GM23338 (cell line): ENCODE measurements at regions not wholly inside any gene's neighbourhood (a gene's known extent, or its start where the extent isn't known, plus 50 kb on each side); places are given as distances from the start of the nearest gene placed in this dataset.

ENCODE experiments used
- ATAC-seq: fragments of 200-7000 bp; cut with Tn5 transposase; 3 replicates; pipeline ENCODE4 v1.9.1; 2020
- DNase-seq: peaks from one replicate; pipeline ENCODE4 v3.0.0-alpha.2; 2015; ENCODE audit warnings: low spot score
- H2AFZ ChIP-seq: fragments of 200-600 bp; sonication (generic); 2 replicates; pipeline ENCODE4 v1.8.0; 2016; ENCODE audit warnings: antibody characterized with exemption, mild to moderate bottlenecking, moderate library complexity
- H3F3A ChIP-seq: fragments of 200-600 bp; sonication (generic); replicated peaks from 2 replicates; pipeline ENCODE4 v1.8.0; 2017; ENCODE audit warnings: antibody characterized with exemption, mixed run types, low read depth
- H3K27ac ChIP-seq: fragments of 200-600 bp; sonication (generic); 2 replicates; pipeline ENCODE4 v1.6.1; 2016; ENCODE audit warnings: low read depth
- H3K27me3 ChIP-seq: fragments of 200-600 bp; sonication (generic); 2 replicates; pipeline ENCODE4 v1.8.0; 2016; ENCODE audit warnings: mild to moderate bottlenecking, mixed run types, moderate library complexity; ENCODE audit not compliant: insufficient read depth
- H3K36me3 ChIP-seq: fragments of 200-600 bp; sonication (generic); 2 replicates; pipeline ENCODE4 v1.8.0; 2016; ENCODE audit warnings: mild to moderate bottlenecking; ENCODE audit not compliant: insufficient read depth
- H3K4me1 ChIP-seq: fragments of 200-600 bp; sonication (generic); 2 replicates; pipeline ENCODE4 v1.8.0; 2016; ENCODE audit warnings: mild to moderate bottlenecking, moderate library complexity; ENCODE audit not compliant: insufficient read depth
- H3K4me2 ChIP-seq: fragments of 200-600 bp; sonication (generic); 2 replicates; pipeline ENCODE4 v1.7.1; 2017; ENCODE audit warnings: mixed run types
- H3K4me3 ChIP-seq: fragments of 200-600 bp; sonication (generic); 2 replicates; pipeline ENCODE4 v1.6.1; 2016; ENCODE audit warnings: mixed run types
- H3K79me2 ChIP-seq: fragments of 200-600 bp; sonication (generic); replicated peaks from 2 replicates; pipeline ENCODE4 v1.8.0; 2017; ENCODE audit warnings: mild to moderate bottlenecking; ENCODE audit not compliant: insufficient read depth
- H3K9me2 ChIP-seq: fragments of 200-600 bp; sonication (generic); 2 replicates; pipeline ENCODE4 v1.8.0; 2017; ENCODE audit not compliant: insufficient read depth
- H4K20me1 ChIP-seq: fragments of 200-600 bp; sonication (generic); replicated peaks from 2 replicates; pipeline ENCODE4 v1.8.0; 2017; ENCODE audit warnings: mild to moderate bottlenecking; ENCODE audit not compliant: insufficient read depth
- H3K27ac Mint-ChIP-seq: 2 replicates; pipeline ENCODE4 v1.8.0; 2020; ENCODE audit warnings: inconsistent platforms, mild to moderate bottlenecking, moderate library complexity, mixed read lengths
- H3K27me3 Mint-ChIP-seq: 3 replicates; pipeline ENCODE4 v1.8.0; 2022; ENCODE audit warnings: low read depth, mild to moderate bottlenecking, moderate library complexity, mixed read lengths, inconsistent platforms; ENCODE audit not compliant: insufficient read depth, poor library complexity
- H3K36me3 Mint-ChIP-seq: 3 replicates; pipeline ENCODE4 v1.8.0; 2021; ENCODE audit warnings: low read depth, mild to moderate bottlenecking, inconsistent platforms, moderate library complexity, mixed read lengths
- H3K4me1 Mint-ChIP-seq: 3 replicates; pipeline ENCODE4 v1.8.0; 2020; ENCODE audit warnings: mild to moderate bottlenecking, inconsistent platforms, mixed read lengths
- H3K4me3 Mint-ChIP-seq: 3 replicates; pipeline ENCODE4 v1.8.0; 2021; ENCODE audit warnings: moderate library complexity, mild to moderate bottlenecking, inconsistent platforms, mixed read lengths
- H3K9me3 Mint-ChIP-seq: 3 replicates; pipeline ENCODE4 v1.8.0; 2020; ENCODE audit warnings: moderate library complexity, mild to moderate bottlenecking, inconsistent platforms, mixed read lengths
- CREB1 ChIP-seq: fragments of 250-450 bp; sonication (Bioruptor Pico); IDR thresholded peaks from 2 replicates; pipeline ENCODE4 v1.5.0; 2020; ENCODE audit warnings: low read depth, mild to moderate bottlenecking, moderate library complexity
- EZH2 ChIP-seq: fragments of 200-600 bp; sonication (generic); IDR thresholded peaks from one replicate; pipeline ENCODE4 v1.8.0; 2017; ENCODE audit warnings: antibody characterized with exemption, mild to moderate bottlenecking, low read depth; ENCODE audit not compliant: unreplicated experiment
- EZH2phosphoT487 ChIP-seq: fragments of 200-600 bp; sonication (generic); IDR thresholded peaks from one replicate; pipeline ENCODE4 v1.8.1; 2018; ENCODE audit warnings: antibody characterized with exemption; ENCODE audit not compliant: unreplicated experiment
- JUNB ChIP-seq: IDR thresholded peaks from one replicate; pipeline ENCODE4 v1.6.1; 2016; ENCODE audit warnings: antibody characterized with exemption; ENCODE audit not compliant: unreplicated experiment
- NANOG ChIP-seq: IDR thresholded peaks from 2 replicates; pipeline ENCODE4 v1.6.1; 2016; ENCODE audit warnings: antibody characterized with exemption, borderline replicate concordance
- POLR2AphosphoS5 ChIP-seq: IDR thresholded peaks from 2 replicates; pipeline ENCODE4 v1.6.1; 2016; ENCODE audit warnings: antibody characterized with exemption, low read depth
- ZNF114 ChIP-seq: fragments of 250-450 bp; sonication (Bioruptor Pico); IDR thresholded peaks from 2 replicates; pipeline ENCODE4 v1.5.0; 2020; ENCODE audit warnings: mild to moderate bottlenecking, moderate library complexity
- ZNF331 ChIP-seq: fragments of 250-450 bp; sonication (Bioruptor Pico); IDR thresholded peaks from 2 replicates; pipeline ENCODE4 v1.5.0; 2020; ENCODE audit warnings: low read depth, mild to moderate bottlenecking, moderate library complexity
- TF ChIP-seq, protein P1 (sequence below): IDR thresholded peaks from one replicate; pipeline ENCODE4 v1.6.1; 2018; ENCODE audit warnings: antibody characterized with exemption; ENCODE audit not compliant: unreplicated experiment
- TF ChIP-seq, protein P2 (sequence below): fragments of 250-450 bp; sonication (Bioruptor Pico); IDR thresholded peaks from 2 replicates; pipeline ENCODE4 v1.5.0; 2020; ENCODE audit warnings: mild to moderate bottlenecking, moderate library complexity
- TF ChIP-seq, protein P3 (sequence below), 2 experiments: fragments of 200-600 bp in 1 of 2; sonication (generic) in 1 of 2; conservative IDR thresholded peaks; 2 replicates each; pipeline versions ENCODE4 v1.5.1 to v1.6.1; 2016 to 2017; ENCODE audit warnings: antibody characterized with exemption in 2 of 2, low read depth in 2 of 2, mild to moderate bottlenecking in 2 of 2, moderate library complexity in 1 of 2
- TF ChIP-seq, protein P4 (sequence below): IDR thresholded peaks from 2 replicates; pipeline ENCODE4 v1.6.1; 2016; ENCODE audit warnings: antibody characterized with exemption

DNA sequence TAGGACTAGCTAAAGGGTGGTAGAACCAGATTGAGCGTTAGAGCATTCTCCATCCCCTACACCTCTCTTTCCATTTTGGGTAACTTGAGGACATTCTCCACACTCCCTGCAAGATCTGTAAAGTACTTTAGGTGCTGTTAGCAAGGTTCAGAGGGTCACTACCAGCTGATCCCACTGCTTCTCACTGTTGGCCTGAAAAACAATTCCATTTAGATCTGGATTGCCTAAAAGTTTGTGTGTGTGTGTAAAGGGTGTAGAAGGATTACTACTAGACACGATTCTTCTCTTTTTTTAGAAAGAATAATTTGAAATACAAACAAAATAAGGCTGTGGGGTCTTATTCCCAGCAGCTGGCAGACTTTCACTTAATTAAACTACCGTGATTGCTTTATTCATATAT is 95.1 kb upstream of the TMEM178A start:
- no peak for TF ChIP-seq JUNB
- TF ChIP-seq, protein P1, sequence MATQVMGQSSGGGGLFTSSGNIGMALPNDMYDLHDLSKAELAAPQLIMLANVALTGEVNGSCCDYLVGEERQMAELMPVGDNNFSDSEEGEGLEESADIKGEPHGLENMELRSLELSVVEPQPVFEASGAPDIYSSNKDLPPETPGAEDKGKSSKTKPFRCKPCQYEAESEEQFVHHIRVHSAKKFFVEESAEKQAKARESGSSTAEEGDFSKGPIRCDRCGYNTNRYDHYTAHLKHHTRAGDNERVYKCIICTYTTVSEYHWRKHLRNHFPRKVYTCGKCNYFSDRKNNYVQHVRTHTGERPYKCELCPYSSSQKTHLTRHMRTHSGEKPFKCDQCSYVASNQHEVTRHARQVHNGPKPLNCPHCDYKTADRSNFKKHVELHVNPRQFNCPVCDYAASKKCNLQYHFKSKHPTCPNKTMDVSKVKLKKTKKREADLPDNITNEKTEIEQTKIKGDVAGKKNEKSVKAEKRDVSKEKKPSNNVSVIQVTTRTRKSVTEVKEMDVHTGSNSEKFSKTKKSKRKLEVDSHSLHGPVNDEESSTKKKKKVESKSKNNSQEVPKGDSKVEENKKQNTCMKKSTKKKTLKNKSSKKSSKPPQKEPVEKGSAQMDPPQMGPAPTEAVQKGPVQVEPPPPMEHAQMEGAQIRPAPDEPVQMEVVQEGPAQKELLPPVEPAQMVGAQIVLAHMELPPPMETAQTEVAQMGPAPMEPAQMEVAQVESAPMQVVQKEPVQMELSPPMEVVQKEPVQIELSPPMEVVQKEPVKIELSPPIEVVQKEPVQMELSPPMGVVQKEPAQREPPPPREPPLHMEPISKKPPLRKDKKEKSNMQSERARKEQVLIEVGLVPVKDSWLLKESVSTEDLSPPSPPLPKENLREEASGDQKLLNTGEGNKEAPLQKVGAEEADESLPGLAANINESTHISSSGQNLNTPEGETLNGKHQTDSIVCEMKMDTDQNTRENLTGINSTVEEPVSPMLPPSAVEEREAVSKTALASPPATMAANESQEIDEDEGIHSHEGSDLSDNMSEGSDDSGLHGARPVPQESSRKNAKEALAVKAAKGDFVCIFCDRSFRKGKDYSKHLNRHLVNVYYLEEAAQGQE: no peak
- TF ChIP-seq ZNF114 (CRISPR knock-in tag): no peak
- TF ChIP-seq, protein P2, sequence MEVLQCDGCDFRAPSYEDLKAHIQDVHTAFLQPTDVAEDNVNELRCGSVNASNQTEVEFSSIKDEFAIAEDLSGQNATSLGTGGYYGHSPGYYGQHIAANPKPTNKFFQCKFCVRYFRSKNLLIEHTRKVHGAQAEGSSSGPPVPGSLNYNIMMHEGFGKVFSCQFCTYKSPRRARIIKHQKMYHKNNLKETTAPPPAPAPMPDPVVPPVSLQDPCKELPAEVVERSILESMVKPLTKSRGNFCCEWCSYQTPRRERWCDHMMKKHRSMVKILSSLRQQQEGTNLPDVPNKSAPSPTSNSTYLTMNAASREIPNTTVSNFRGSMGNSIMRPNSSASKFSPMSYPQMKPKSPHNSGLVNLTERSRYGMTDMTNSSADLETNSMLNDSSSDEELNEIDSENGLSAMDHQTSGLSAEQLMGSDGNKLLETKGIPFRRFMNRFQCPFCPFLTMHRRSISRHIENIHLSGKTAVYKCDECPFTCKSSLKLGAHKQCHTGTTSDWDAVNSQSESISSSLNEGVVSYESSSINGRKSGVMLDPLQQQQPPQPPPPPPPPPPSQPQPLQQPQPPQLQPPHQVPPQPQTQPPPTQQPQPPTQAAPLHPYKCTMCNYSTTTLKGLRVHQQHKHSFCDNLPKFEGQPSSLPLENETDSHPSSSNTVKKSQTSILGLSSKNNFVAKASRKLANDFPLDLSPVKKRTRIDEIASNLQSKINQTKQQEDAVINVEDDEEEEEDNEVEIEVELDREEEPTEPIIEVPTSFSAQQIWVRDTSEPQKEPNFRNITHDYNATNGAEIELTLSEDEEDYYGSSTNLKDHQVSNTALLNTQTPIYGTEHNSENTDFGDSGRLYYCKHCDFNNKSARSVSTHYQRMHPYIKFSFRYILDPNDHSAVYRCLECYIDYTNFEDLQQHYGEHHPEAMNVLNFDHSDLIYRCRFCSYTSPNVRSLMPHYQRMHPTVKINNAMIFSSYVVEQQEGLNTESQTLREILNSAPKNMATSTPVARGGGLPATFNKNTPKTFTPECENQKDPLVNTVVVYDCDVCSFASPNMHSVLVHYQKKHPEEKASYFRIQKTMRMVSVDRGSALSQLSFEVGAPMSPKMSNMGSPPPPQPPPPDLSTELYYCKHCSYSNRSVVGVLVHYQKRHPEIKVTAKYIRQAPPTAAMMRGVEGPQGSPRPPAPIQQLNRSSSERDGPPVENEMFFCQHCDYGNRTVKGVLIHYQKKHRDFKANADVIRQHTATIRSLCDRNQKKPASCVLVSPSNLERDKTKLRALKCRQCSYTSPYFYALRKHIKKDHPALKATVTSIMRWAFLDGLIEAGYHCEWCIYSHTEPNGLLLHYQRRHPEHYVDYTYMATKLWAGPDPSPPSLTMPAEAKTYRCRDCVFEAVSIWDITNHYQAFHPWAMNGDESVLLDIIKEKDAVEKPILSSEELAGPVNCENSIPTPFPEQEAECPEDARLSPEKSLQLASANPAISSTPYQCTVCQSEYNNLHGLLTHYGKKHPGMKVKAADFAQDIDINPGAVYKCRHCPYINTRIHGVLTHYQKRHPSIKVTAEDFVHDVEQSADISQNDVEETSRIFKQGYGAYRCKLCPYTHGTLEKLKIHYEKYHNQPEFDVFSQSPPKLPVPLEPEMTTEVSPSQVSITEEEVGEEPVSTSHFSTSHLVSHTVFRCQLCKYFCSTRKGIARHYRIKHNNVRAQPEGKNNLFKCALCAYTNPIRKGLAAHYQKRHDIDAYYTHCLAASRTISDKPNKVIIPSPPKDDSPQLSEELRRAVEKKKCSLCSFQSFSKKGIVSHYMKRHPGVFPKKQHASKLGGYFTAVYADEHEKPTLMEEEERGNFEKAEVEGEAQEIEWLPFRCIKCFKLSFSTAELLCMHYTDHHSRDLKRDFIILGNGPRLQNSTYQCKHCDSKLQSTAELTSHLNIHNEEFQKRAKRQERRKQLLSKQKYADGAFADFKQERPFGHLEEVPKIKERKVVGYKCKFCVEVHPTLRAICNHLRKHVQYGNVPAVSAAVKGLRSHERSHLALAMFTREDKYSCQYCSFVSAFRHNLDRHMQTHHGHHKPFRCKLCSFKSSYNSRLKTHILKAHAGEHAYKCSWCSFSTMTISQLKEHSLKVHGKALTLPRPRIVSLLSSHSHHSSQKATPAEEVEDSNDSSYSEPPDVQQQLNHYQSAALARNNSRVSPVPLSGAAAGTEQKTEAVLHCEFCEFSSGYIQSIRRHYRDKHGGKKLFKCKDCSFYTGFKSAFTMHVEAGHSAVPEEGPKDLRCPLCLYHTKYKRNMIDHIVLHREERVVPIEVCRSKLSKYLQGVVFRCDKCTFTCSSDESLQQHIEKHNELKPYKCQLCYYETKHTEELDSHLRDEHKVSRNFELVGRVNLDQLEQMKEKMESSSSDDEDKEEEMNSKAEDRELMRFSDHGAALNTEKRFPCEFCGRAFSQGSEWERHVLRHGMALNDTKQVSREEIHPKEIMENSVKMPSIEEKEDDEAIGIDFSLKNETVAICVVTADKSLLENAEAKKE (CRISPR knock-in tag): no peak
- TF ChIP-seq, protein P3, sequence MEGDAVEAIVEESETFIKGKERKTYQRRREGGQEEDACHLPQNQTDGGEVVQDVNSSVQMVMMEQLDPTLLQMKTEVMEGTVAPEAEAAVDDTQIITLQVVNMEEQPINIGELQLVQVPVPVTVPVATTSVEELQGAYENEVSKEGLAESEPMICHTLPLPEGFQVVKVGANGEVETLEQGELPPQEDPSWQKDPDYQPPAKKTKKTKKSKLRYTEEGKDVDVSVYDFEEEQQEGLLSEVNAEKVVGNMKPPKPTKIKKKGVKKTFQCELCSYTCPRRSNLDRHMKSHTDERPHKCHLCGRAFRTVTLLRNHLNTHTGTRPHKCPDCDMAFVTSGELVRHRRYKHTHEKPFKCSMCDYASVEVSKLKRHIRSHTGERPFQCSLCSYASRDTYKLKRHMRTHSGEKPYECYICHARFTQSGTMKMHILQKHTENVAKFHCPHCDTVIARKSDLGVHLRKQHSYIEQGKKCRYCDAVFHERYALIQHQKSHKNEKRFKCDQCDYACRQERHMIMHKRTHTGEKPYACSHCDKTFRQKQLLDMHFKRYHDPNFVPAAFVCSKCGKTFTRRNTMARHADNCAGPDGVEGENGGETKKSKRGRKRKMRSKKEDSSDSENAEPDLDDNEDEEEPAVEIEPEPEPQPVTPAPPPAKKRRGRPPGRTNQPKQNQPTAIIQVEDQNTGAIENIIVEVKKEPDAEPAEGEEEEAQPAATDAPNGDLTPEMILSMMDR (conservative IDR thresholded peaks at IDR 0.05; ENCODE audit: low read depth in 2 of 2): no peak
- TF ChIP-seq, protein P4, sequence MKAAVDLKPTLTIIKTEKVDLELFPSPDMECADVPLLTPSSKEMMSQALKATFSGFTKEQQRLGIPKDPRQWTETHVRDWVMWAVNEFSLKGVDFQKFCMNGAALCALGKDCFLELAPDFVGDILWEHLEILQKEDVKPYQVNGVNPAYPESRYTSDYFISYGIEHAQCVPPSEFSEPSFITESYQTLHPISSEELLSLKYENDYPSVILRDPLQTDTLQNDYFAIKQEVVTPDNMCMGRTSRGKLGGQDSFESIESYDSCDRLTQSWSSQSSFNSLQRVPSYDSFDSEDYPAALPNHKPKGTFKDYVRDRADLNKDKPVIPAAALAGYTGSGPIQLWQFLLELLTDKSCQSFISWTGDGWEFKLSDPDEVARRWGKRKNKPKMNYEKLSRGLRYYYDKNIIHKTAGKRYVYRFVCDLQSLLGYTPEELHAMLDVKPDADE: no peak
- no peak for TF ChIP-seq POLR2AphosphoS5
- no peak for TF ChIP-seq NANOG
- TF ChIP-seq CREB1 (CRISPR knock-in tag): no peak
- TF ChIP-seq EZH2: no peak
- TF ChIP-seq EZH2phosphoT487: no peak
- TF ChIP-seq ZNF331: no peak
- Histone ChIP-seq H3K79me2 (no peaks in the 10 kb centered on the region), H3K4me3 (no peak overlapping the region), H3K4me2 (no peak overlapping the region), H4K20me1 (no peaks in the 10 kb centered on the region), H3K36me3 (no peaks in the 10 kb centered on the region), H2AFZ (0 out of 2 replicates have a peak overlapping the region, but pooled peaks have one; percentile 23), H3K27ac (no peak overlapping the region), H3K4me1 (no peaks in the 10 kb centered on the region), H3K27me3 (no peaks in the 10 kb centered on the region), H3K9me2 (no peaks in the 10 kb centered on the region), H3F3A (no peaks in the 10 kb centered on the region)
- no peak for DNase-seq
- Mint-ChIP-seq H3K9me3 (peaks cover 8% of the 10 kb centered on the region; the same call in 2 of the 3 replicates), H3K4me1 (peaks cover 5% of the 10 kb centered on the region), H3K4me3 (no peak overlapping the region), H3K27ac (no peak overlapping the region), H3K36me3 (no peaks in the 10 kb centered on the region), H3K27me3 (peaks cover 2% of the 10 kb centered on the region)
- ATAC-seq: no peak
